Ascending aorta (tissue), 2 donors: ENCODE measurements at regions not wholly inside any gene's neighbourhood (a gene's known extent, or its start where the extent isn't known, plus 50 kb on each side); places are given as distances from the start of the nearest gene placed in this dataset.

Source experiments
- DNase-seq, 2 donors: peaks; one replicate each; pipeline ENCODE4 v3.0.0-alpha.2; 2019; ENCODE audit warnings: low spot score in 2 of 2
- H3K27ac ChIP-seq, 2 donors: fragments of 200-600 bp; sonication (generic); one replicate each; pipeline ENCODE4 v1.5.1; 2016 to 2017; ENCODE audit warnings: mild to moderate bottlenecking in 1 of 2
- H3K27me3 ChIP-seq: fragments of 200-600 bp; sonication (generic); one replicate; pipeline ENCODE4 v1.5.1; 2017
- H3K36me3 ChIP-seq, 2 donors: fragments of 200-600 bp; sonication (generic); one replicate each; pipeline ENCODE4 v1.5.1; 2016
- H3K4me1 ChIP-seq, 2 donors: fragments of 200-600 bp; sonication (generic); one replicate each; pipeline ENCODE4 v1.5.1; 2016 to 2017; ENCODE audit warnings: mild to moderate bottlenecking in 1 of 2
- H3K4me3 ChIP-seq, 2 donors: fragments of 200-600 bp; sonication (generic); one replicate each; pipeline ENCODE4 v1.5.1; 2016 to 2017; ENCODE audit warnings: mild to moderate bottlenecking in 1 of 2
- H3K9me3 ChIP-seq, 2 donors: fragments of 200-600 bp; sonication (generic); one replicate each; pipeline ENCODE4 v1.5.1; 2016
- CTCF ChIP-seq, 3 experiments: fragments of 200-600 bp in 2 of 3; fragments of 450-650 bp in 1 of 3; sonication (generic) in 2 of 3; IDR thresholded peaks; one replicate each; pipeline ENCODE4 v1.5.1; 2016 to 2019; ENCODE audit warnings: antibody characterized with exemption in 3 of 3, mild to moderate bottlenecking in 1 of 3, moderate library complexity in 1 of 3
- intact Hi-C: fragments of 100-400 bp; cut with DNase I; formaldehyde crosslinking; loops from one replicate; pipeline ENCODE4 v1.15.1; 2023

- DNase-seq = no peak
- Histone ChIP-seq H3K4me3 (no peak overlapping the region), H3K36me3 (no peaks in the 10 kb centered on the region), H3K4me1 (no peaks in the 10 kb centered on the region), H3K27ac (no peak overlapping the region), H3K9me3 (no peaks in the 10 kb centered on the region), H3K27me3 (no peaks in the 10 kb centered on the region)
- intact Hi-C loops = no loop called here
- no peak for TF ChIP-seq CTCF (IDR thresholded peaks at IDR 0.05)
These were observed 89.4 kb upstream of the SOX2 start for GRCh38 chr3:181622365-181622764.

GRCh38 chr3:181619897-181620296 lies 91.8 kb upstream of the SOX2 start:
- no peak for TF ChIP-seq CTCF (IDR thresholded peaks at IDR 0.05)
- Histone ChIP-seq H3K27ac (no peak overlapping the region), H3K27me3 (no peaks in the 10 kb centered on the region), H3K4me3 (no peak overlapping the region), H3K36me3 (no peaks in the 10 kb centered on the region), H3K9me3 (no peaks in the 10 kb centered on the region), H3K4me1 (no peaks in the 10 kb centered on the region)
- DNase-seq = no peak
- intact Hi-C loops = no loop called here

- Histone ChIP-seq H3K9me3 (no peaks in the 10 kb centered on the region), H3K4me3 (no peak overlapping the region), H3K4me1 (no peaks in the 10 kb centered on the region), H3K36me3 (no peaks in the 10 kb centered on the region), H3K27ac (no peak overlapping the region), H3K27me3 (no peaks in the 10 kb centered on the region)
- DNase-seq = no peak
- TF ChIP-seq CTCF (IDR thresholded peaks at IDR 0.05) = no peak
- intact Hi-C loops = no loop called here
These were observed 93.5 kb upstream of the SOX2 start for GRCh38 chr3:181618260-181618659.

- no peak overlapping the region for H3K27ac ChIP-seq
- intact Hi-C loops = no loop called here
- no peak for TF ChIP-seq CTCF (IDR thresholded peaks at IDR 0.05)
- H3K9me3 ChIP-seq = no peaks in the 10 kb centered on the region
- no peak for DNase-seq
- H3K4me1 ChIP-seq = no peaks in the 10 kb centered on the region
- no peak overlapping the region for H3K4me3 ChIP-seq
- no peaks in the 10 kb centered on the region for H3K27me3 ChIP-seq
- no peaks in the 10 kb centered on the region for H3K36me3 ChIP-seq
These were observed 95.3 kb upstream of the SOX2 start for GRCh38 chr3:181616088-181617070.

GRCh38 chr3:181615666-181616065 lies 96.1 kb upstream of the SOX2 start:
- Histone ChIP-seq H3K4me1 (no peaks in the 10 kb centered on the region), H3K36me3 (no peaks in the 10 kb centered on the region), H3K9me3 (no peaks in the 10 kb centered on the region), H3K27me3 (no peaks in the 10 kb centered on the region), H3K4me3 (no peak overlapping the region), H3K27ac (no peak overlapping the region)
- DNase-seq = no peak
- intact Hi-C loops = no loop called here
- TF ChIP-seq CTCF (IDR thresholded peaks at IDR 0.05) = no peak
